SHP77 treated with DMSO at 0.1 percent for 48 hours (cell line): ENCODE measurements at regions not wholly inside any gene's neighbourhood (a gene's known extent, or its start where the extent isn't known, plus 50 kb on each side); places are given as distances from the start of the nearest gene placed in this dataset.
A peak's percentile ranks its signal among the peaks of the same experiment; 100 is the strongest.

ENCODE experiments used
- DNase-seq: peaks from one replicate; lab custom pipeline; 2025; lab: John Stamatoyannopoulos, UW

- no peak for DNase-seq
Measured at GRCh38 chr16:6498858-6499257, 833.8 kb upstream of the RBFOX1 start.

GRCh38 chr16:6496996-6497395 is 835.6 kb upstream of the RBFOX1 start:
- no peak for DNase-seq

DNA sequence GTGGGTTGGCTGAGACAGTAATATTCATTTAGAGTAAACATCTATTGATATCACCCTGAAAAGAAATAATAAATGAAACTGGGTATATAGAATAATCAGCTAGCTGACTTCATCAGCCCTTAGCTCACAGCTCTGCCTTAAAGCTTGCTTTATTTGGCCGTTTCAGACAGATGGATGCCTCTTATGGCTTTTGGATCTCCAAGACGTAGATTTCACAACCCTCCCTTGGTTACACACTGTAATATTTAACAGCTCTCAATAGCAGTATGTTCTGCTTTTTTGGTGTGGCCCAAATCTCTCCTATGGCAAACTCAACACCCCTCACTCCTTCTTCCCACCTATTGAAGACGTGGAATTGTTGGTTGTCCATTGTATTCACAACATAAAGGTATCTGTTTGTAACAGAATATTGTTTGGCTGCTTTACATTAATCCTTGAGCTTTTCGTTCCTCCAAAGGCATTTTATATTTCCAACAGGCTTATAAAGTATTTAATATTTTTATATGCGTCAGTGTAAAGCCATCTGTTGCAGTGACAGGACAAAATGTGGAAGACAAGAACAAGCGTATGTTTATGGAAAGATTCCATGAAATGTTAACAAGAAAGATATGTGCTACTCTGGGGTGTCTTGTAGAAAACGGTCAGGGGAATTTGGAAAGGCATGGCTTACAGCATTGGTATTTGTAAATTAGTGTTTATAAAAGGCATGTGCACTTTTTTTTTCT is 837.0 kb upstream of the RBFOX1 start:
- no peak for DNase-seq

GRCh38 chr16:6494716-6495115 is 837.9 kb upstream of the RBFOX1 start:
- no peak for DNase-seq

GRCh38 chr16:6493555-6493954 is 839.1 kb upstream of the RBFOX1 start:
- DNase-seq: no peak

GRCh38 chr16:6492742-6493141 is 839.9 kb upstream of the RBFOX1 start:
- DNase-seq: no peak

- no peak for DNase-seq
Measured at GRCh38 chr16:6484935-6485334, 847.7 kb upstream of the RBFOX1 start.

- DNase-seq: no peak
Measured at GRCh38 chr16:6484081-6484480, 848.6 kb upstream of the RBFOX1 start.

DNA sequence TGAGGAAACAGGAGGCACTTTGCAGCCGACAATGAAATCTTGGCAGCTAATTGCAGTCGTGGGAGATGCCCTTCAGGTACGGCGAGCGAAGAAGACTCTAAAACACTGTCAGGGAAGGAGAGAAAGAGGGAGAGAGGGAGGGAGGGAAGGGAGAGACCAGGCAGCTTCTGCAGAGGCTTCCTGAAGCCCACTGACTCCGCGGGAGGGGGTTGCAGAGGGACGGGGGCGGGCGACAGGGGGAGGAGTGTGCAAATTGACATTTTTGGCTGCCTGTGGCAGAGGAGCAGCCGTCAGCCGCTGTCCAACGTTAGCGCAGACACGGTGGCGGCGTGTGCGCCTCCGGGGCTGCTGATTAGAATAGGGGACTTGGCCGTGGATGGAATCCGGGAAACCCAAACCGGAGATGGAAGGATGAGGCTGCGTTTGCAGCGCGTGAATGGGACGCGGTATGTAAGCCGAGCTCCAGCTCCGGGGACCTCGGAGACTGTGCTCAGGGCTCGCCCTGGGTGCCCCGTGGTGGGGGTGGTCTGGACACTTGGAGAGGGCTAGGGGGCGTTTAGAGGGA is 849.1 kb upstream of the RBFOX1 start:
- no peak for DNase-seq

DNA sequence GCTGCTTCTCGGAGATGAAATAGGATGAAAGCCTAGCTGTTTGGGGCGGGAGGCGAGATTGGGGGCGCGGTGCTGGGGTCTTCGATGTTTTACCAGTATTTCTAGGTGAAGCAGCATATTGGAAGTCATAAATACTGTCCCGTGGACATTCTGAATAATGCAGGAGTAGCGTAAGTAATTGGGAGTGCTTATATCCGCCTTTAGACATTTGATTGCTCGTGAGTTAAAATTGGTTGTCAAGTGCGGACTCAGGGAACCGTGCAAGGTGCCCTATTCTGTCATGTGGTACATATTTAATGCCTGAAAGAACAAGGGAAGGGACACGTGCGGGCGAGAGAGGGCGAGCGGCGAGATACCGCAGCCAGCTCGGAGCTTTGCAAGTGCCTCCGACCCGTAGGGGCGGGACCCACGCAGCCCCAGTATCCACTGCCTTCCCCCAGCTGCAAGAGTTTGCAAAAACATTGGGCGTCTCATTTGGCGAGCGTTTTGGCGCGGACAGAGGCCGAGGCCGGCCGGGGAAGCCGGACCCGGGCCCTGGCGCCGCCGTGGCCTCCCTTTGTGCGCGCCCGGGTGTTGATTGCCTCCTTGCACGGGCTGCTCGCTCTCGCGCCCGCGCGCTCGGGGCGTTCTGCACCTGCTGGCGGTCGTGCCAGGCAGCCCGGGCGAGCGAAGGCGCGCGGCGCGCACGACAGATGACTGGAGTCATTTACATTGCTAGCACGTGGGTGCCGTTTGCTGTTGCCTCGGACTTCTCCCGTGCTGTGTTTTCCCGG is 849.8 kb upstream of the RBFOX1 start:
- no peak for DNase-seq

DNA sequence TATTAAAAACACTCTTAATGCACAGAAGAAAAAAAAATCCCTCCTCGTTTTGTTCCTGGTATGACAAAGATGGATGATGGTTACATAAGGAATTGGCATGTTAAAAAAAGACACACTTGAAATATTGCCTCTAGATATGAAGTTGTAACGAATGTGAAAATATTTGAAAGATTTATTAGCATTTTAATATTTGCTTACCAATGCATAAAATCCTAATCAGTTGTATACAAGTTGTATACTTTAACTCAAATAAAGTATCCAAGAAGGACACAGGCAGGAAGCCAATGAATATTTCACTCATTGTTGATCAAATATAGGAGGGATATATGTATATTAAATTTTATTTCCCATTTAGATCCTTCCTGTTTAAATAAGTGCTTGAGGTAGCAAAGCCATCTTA is 850.8 kb upstream of the RBFOX1 start:
- no peak for DNase-seq

DNA sequence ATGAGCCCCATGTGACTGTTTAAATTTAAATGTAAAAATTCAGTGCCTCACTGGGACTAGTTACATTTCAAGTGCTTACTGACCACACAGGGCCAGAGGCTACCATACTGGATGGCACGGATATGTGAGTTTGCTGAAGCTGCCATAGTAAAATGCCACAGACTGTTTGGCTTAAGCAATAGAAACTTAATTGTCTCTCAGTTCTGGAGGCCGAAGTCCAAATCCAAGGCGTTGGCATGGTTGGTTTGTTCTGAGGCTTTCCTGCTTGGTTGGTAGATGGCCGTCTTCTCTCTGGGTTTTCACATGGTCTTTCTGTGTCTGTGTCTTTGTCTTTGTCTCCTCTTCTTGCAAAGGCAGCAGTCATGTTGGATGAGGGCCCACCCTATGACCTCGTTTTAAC is 878.9 kb upstream of the RBFOX1 start:
- DNase-seq: no peak

DNA sequence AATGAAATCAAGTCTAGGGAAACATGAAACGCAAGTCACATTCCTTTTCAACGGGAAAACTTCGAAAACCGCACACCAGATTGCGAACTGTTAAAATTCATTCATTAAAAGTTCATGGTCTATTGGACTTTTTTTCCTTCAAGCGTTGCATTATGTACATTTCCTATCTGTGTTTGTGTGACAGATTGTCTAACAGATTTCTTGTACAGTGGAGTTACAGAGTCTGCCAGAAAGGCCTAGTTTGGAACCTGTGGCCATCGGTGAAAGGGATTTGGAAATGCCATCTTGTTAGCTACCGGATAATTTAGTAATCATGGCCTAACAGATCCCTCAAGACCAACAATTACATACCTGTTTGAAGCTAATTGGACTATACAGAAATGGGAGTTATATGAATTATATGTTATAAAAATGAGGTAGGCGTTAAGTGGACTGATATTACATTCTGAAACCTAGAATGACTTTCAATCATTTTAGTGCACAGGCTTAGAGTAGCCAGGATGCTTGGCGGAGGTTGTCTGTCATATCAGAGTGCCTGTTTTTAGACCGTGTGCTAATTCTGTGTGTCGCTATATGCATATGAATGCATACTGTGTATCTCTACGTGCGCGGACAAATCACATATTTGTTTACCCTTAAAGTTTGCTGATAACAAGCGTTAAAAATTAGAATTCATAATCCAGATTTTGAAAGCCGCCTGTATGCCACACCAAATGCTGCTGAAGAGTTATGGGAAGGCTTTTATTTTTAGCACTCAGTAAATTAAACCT is 885.4 kb upstream of the RBFOX1 start:
- no peak for DNase-seq

DNA sequence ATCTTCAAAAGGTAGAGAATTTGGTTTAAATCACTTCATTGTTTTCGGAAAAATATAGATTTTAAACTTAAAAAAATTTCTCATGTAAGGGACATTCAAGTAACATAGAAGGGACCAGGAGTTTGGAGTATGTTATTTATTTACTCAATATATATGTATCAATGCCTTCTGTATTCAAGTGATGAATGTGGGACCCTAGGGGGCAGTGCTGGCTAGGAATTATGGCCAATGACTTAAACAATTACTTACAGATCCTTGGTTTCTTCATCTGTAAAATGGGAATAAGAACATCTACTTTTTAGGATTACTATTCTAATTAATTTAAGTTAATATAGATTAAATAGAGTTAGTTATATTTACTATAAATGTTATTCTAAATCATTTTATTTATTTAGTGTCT is 886.3 kb upstream of the RBFOX1 start:
- no peak for DNase-seq

- no peak for DNase-seq
Measured at GRCh38 chr16:6439129-6439528, 893.5 kb upstream of the RBFOX1 start.

- DNase-seq: peak; percentile 52
Measured at GRCh38 chr16:6428861-6429260, 903.8 kb upstream of the RBFOX1 start.

GRCh38 chr16:6427621-6428020 is 905.0 kb upstream of the RBFOX1 start:
- DNase-seq: no peak

- DNase-seq: no peak
Measured at GRCh38 chr16:6407596-6407995, 925.0 kb upstream of the RBFOX1 start.

GRCh38 chr16:6406028-6406427 is 926.6 kb upstream of the RBFOX1 start:
- DNase-seq: no peak

DNA sequence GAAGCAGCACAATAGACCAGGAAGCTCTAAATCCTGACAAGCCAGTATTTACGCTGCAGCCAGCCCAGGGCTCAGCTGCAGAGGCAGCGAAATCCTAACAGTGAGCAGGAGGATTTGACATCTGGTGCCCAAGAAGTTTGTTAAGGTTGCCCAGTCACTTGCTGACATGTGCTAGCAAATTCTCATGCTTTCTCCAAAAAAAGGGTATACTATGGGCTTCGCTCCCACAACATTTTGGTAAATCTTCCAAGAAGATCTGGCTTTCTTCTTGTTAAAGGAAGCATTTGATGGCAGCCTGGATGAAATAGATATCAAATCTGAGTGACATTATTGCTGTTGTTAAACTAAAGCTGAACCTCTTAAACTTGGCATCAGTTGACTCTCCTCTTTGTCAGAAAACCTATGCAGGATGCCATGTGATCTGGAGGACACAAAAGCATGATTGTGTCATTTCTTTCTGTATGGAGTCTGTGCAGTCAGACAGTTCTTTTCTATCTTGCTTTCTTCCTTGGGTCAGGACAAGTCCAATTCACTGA is 949.7 kb upstream of the RBFOX1 start:
- DNase-seq: no peak

GRCh38 chr16:6381896-6382295 is 950.7 kb upstream of the RBFOX1 start:
- DNase-seq: no peak

DNA sequence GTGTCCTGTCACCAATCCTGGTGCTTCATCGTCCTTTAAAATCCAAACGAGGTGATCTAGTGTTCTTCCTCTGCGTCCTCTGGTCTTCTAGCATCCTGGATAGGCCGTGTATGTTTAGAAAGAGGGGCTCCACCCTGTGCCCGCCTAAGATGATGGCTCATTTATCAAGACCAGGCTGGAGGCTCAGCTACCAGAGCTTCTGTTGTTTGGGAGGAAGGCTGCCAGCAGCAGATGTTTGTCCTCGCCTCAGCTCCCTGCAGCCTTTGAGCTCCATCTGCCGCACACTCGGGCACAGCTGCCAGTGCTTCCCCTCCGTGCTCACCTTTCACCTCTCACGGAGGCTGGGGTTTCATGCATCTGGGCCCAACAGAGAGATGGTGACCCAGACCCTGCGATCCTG is 954.7 kb upstream of the RBFOX1 start:
- DNase-seq: no peak
